PFSK-1 (cell line): ENCODE measurements at regions not wholly inside any gene's neighbourhood (a gene's known extent, or its start where the extent isn't known, plus 50 kb on each side); places are given as distances from the start of the nearest gene placed in this dataset.

Experiments used
- POLR2AphosphoS5 ChIP-seq: IDR thresholded peaks from 2 replicates; pipeline ENCODE4 v1.6.1; 2012; ENCODE audit warnings: low read depth, mild to moderate bottlenecking, control low read depth, low read length, moderate library complexity
- REST ChIP-seq, 2 experiments: IDR thresholded peaks; 2 replicates each; pipeline versions ENCODE4 v1.6.1 to v1.8.0; 2011 to 2012; ENCODE audit warnings: low read depth in 2 of 2, low read length in 2 of 2, control low read depth in 1 of 2, inconsistent platforms in 1 of 2, mild to moderate bottlenecking in 1 of 2, moderate library complexity in 1 of 2; ENCODE audit not compliant: insufficient read depth in 1 of 2
- SIN3A ChIP-seq: IDR thresholded peaks from 2 replicates; pipeline ENCODE4 v1.6.1; 2012; ENCODE audit warnings: mild to moderate bottlenecking, low read length, moderate library complexity, borderline replicate concordance; ENCODE audit not compliant: insufficient read depth

GRCh38 chr10:9010931-9011670 is 956.6 kb downstream of the GATA3 start:
- TF ChIP-seq POLR2AphosphoS5 (no peak), REST (IDR thresholded peaks at IDR 0.05; ENCODE audit: insufficient read depth in 1 of 2, low read depth in 2 of 2, low read length in 2 of 2) (no peak), SIN3A (no peak)
